ENCODE measurements at regions not wholly inside any gene's neighbourhood (a gene's known extent, or its start where the extent isn't known, plus 50 kb on each side); places are given as distances from the start of the nearest gene placed in this dataset.

GRCh38 chr1:70809069-70809468 is 238.5 kb downstream of the PTGER3 start:
- TF ChIP-seq POLR2A (IDR thresholded peaks at IDR 0.05): no peak
- no peak for TF ChIP-seq CTCF (IDR thresholded peaks at IDR 0.05)

Data from thyroid gland (tissue), 4 donors.